ENCODE measurements at regions not wholly inside any gene's neighbourhood (a gene's known extent, or its start where the extent isn't known, plus 50 kb on each side); places are given as distances from the start of the nearest gene placed in this dataset.

- no peak for TF ChIP-seq CTCF (IDR thresholded peaks at IDR 0.05; ENCODE audit: low read length)
- no peak for TF ChIP-seq EZH2 (IDR thresholded peaks at IDR 0.05; ENCODE audit: borderline replicate concordance, low read length)
Observed at GRCh38 chrX:77003530-77003929, 443.7 kb upstream of the FGF16 start.

Measured in OCI-LY1 (cell line).